Duodenal mucosa (tissue), 2 donors: ENCODE measurements at regions not wholly inside any gene's neighbourhood (a gene's known extent, or its start where the extent isn't known, plus 50 kb on each side); places are given as distances from the start of the nearest gene placed in this dataset.
"Not testable (repeated sequence)": the region's sequence is repeated elsewhere in the genome, so short reads cannot be mapped to it uniquely, and the experiment has no call there.

Experiments used
- H3K27ac ChIP-seq: one replicate; pipeline ENCODE4 v1.7.0; 2013; ENCODE audit warnings: low read depth, low read length
- H3K27me3 ChIP-seq, 2 donors: one replicate each; pipeline ENCODE4 v1.7.0; 2013; ENCODE audit warnings: low read length in 2 of 2, control low read depth in 1 of 2; ENCODE audit not compliant: insufficient read depth in 2 of 2, control insufficient read depth in 1 of 2
- H3K36me3 ChIP-seq, 2 donors: one replicate each; pipeline ENCODE4 v1.7.0; 2013; ENCODE audit warnings: low read length in 2 of 2, control low read depth in 1 of 2; ENCODE audit not compliant: insufficient read depth in 2 of 2, control insufficient read depth in 1 of 2
- H3K4me1 ChIP-seq, 2 donors: one replicate each; pipeline ENCODE4 v1.7.0; 2013; ENCODE audit warnings: low read length in 2 of 2, control low read depth in 1 of 2; ENCODE audit not compliant: insufficient read depth in 2 of 2, control insufficient read depth in 1 of 2
- H3K4me3 ChIP-seq, 2 donors: one replicate each; pipeline ENCODE4 v1.7.0; 2013; ENCODE audit warnings: low read length in 2 of 2, low read depth in 1 of 2
- H3K9ac ChIP-seq, 2 donors: one replicate each; pipeline ENCODE4 v1.7.0; 2013; ENCODE audit warnings: low read length in 2 of 2, low read depth in 1 of 2
- H3K9me3 ChIP-seq, 2 donors: one replicate each; pipeline ENCODE4 v1.7.0; 2013; ENCODE audit warnings: low read length in 2 of 2, control low read depth in 1 of 2; ENCODE audit not compliant: control insufficient read depth in 1 of 2

DNA sequence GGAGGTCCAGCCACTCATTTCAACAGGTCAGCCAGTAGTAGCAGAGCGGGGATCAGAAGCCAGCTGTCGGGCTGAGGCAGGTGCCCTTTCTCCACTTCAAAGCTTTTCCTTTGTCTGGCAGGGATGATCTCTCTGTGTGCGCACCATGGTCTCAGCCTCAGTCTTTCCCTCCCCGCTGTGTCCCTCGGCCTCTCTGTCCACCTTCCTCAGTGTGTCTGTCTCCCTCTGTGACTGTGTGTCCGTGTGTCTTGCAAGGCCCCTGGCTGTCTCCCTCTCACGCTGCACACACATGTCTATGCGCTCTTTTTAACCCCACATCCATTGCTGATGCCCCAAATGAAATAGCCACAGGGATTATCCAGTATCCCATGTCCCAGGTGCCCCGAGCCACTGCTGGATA lies 134.0 kb upstream of the ZNF469 start:
- not testable (repeated sequence) for H3K27me3 ChIP-seq, H3K9me3 ChIP-seq, H3K9ac ChIP-seq, H3K27ac ChIP-seq, H3K4me3 ChIP-seq, H3K4me1 ChIP-seq, H3K36me3 ChIP-seq

DNA sequence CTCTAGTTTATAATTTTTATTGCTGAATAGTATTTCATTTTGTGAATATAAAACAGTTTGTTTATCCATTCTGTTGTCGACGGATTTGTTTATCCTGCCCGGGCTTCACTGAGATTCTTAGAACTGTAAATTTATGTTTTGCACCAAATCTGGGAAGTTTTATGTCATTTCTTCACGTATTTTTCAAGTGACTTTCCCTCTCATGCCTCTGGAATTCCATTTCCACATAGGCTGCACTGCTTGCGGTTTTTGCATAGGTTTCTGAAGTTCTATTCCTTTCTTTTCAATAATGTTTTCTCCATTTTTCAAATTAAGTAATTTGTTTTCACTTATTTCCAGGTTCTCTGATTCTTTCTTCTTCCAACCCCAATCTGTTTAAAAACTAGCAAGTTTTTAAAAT lies 132.4 kb upstream of the ZNF469 start:
- H3K4me3 ChIP-seq, H3K4me1 ChIP-seq, H3K36me3 ChIP-seq, H3K27me3 ChIP-seq, H3K9me3 ChIP-seq, H3K9ac ChIP-seq, H3K27ac ChIP-seq: not testable (repeated sequence)

DNA sequence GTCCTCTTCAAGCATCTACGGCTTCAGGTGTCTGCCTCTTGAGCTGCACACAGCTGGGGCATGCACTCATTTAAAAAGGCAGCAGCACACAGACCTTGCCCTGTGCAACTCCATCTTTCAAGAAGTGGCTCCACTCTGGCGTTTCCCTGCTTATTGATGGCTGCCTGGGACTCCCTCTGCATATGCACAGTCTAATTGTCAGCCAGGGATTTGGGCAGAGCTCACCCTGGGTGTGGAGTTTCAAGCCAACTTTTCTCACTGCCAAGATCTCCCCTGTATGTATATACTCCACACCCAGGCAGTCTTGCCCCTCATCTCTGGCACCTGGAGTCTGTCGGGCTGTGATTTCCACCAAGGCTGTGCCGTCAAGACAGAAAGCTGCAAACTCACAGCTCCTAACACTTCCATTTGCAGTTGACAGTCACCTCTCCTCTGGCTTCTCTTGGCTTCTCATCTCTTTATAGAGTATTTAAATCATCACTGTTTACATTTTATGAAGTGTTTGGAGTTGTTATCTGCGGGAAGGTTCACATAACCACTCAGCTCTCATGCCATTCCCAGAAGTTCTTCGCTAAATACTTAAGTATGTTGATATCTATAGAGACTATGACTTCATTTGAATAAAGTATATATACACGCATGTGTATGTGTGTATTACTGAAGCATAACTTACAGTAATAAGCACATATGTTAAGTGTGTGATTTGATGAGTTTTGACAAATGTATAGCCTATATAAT lies 130.5 kb upstream of the ZNF469 start:
- H3K36me3 ChIP-seq, H3K27ac ChIP-seq, H3K4me3 ChIP-seq, H3K9ac ChIP-seq, H3K4me1 ChIP-seq, H3K27me3 ChIP-seq, H3K9me3 ChIP-seq: not testable (repeated sequence)

DNA sequence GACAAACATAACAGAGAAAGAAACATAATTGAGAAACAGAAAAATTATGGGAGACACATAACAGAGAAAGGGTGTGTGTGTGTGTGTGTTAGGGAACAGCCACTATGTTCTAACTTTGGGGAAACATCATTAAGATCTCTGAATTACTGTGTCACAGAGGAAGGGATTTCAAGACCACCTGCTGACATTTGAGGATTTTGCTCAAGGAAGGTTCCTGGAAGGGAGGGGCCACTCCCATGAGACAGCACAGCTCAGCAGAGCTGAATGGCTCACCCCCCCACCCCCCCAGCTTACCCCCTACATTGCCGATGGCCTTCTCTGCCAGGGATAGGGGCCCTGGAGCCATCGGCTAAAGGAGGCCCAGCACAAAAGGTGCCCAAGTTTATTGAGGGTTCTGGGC lies 124.6 kb upstream of the ZNF469 start:
- not testable (repeated sequence) for H3K27me3 ChIP-seq, H3K4me1 ChIP-seq, H3K36me3 ChIP-seq, H3K27ac ChIP-seq, H3K4me3 ChIP-seq, H3K9me3 ChIP-seq, H3K9ac ChIP-seq

DNA sequence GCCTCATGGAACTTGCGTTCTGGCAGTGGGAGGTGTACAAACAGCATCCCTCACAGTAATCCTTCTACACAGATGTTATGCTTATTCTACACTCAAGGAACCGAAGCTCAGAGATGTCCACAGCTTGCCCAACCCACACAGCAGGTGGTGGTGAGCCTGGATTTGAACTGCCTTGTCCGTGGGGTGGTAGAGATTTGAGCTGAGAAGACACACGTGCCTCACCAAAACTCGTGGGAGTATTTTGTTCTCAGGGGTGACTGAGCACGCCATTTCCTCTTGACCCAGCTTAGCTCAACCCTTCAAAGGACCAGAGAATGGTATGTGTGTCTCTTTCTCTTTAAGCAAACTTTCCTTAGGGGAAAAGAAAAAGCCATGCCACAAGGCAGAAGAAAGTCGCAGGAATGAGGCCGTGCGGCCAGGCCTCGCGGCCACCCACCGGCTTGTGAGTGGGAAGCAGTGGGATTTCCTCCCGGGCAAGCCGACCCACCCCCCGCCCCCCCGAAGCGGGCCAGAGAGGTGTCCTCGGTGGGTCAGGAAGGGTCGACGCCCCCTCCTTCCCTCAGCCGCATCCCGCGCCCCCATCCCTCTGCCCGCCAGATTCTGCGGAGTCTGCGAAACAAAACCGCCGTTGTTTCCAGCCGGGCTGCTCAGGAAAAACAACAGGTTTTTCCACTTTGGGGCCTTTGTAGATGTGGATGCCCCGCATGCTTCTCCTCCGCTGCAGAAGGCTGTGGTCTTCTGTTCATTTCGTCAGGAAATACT lies 123.8 kb upstream of the ZNF469 start:
- H3K36me3 ChIP-seq, H3K27ac ChIP-seq, H3K4me1 ChIP-seq, H3K4me3 ChIP-seq, H3K9ac ChIP-seq, H3K27me3 ChIP-seq, H3K9me3 ChIP-seq: not testable (repeated sequence)

DNA sequence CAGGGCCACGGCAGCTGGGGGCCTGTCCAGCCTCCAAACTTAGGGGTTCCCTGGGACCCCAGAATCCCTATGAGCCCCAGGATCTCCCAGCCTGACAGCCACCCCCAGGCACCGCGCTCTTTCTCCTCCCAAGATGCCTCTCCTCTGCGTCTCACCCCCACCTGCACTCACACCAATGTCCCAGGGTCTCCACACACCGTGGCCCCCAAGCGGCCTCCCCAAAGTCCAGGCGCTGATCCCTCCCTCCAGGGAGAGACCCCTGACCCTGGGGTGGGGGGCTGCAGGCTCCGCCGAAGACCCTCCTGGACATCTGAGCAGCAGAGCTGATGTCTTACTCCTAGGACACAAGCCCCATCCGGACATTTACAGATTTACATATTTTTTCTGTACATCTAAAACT lies 123.2 kb upstream of the ZNF469 start:
- H3K4me3 ChIP-seq, H3K36me3 ChIP-seq, H3K27ac ChIP-seq, H3K9me3 ChIP-seq, H3K9ac ChIP-seq, H3K27me3 ChIP-seq, H3K4me1 ChIP-seq: not testable (repeated sequence)

DNA sequence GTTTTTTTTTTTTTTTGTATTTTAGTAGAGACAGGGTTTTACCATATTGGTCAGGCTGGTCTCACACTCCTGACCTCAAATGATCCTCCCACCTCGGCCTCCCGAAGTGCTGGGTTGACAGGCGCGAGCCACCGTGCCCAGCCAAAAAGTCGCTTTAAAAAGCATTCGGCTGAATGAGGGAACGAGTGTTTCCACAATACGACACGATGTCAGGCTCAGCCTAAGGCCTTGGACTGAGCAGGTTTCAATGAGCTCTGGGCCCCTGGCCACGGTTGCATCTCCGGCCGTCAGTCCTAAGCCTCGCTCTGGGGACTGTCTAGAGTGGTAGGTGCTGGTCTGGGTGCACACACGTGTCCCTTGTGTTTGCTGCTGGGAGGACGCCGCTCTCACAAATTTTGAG lies 122.6 kb upstream of the ZNF469 start:
- not testable (repeated sequence) for H3K4me3 ChIP-seq, H3K36me3 ChIP-seq, H3K4me1 ChIP-seq, H3K27ac ChIP-seq, H3K9ac ChIP-seq, H3K27me3 ChIP-seq, H3K9me3 ChIP-seq

DNA sequence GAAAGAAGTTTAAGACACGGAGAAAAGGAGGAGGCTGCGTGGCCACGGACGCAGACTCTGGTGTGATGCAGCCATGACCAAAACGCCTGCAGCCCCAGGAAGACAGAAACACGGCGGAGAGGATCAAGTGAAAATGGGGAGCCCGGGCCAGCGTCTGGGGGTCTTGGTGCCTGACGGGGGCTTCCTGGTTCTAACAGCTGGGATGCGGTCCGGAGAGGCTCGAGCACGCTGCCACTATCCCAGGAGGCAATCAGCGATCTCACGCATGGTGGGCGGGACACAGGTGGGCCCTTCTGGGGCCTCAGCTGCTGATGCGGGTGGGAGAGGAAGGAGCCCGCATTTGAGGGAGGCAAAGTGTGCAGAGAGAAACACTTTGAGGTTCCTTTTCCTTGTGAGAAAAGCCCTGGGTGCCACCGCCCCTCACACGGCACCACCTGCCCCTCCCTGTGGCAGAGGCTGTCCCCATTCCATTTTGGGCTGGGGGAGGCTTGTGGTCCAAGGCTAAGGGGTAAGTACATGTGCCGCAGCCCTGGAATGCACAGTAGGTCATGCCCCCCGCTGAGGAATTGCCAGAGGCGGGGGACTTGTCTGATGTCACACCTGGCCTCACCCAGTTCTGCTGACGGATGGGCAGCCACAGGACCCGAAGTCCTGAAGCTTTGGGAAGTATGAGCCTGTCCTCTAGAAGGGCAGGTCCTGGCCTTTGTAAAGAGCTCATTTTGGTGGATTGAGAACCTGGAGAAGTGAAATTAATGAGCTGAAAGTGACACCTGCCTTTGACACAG lies 121.7 kb upstream of the ZNF469 start:
- H3K4me1 ChIP-seq: peaks cover 4 to 11% of the 10 kb centered on the region in 2 donors

DNA sequence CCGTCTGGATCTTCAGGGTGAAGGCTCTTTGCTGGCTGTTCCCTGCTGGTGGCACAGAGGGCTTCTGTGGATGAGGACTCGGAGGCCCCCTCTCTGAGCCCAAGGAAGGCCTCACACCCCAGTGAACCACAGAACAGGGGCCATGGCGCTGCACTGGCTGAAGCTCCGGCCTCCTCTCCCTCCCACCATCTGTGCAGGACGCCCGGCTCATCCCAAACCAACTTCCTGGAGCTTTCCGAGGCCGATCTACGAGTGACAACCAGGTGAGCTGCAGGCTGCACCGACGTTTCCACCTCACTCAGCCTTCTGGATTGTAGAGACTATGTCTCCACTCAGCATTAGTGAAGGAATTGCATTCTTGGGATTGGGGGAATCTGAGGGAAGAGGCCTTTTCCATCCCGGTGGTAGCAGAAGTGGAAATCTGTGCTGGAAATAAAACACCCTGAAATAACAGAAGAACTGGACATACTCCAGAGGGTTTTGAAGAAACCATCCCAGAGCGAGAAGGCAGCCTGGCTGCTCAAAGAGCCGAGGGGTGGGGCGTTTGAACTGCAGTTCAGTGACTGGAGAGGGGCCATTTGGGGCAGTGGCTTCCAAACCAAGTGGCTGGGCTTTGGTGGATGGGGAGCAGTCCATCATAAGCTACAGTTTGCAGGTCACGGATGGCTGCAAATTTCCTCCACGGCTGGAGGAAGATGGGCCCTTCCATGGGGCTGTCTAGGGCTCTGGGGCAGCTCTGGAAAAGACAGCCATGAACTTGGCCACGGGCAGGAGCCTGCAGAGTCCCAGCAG lies 120.7 kb upstream of the ZNF469 start:
- H3K27ac ChIP-seq, H3K9me3 ChIP-seq, H3K4me3 ChIP-seq, H3K9ac ChIP-seq, H3K27me3 ChIP-seq, H3K36me3 ChIP-seq: not testable (repeated sequence)
- H3K4me1 ChIP-seq: peaks cover 4 to 11% of the 10 kb centered on the region in 2 donors

More for the DNA sequence above, 121.7 kb upstream of the ZNF469 start:
- not testable (repeated sequence) for H3K27me3 ChIP-seq, H3K36me3 ChIP-seq, H3K9me3 ChIP-seq, H3K4me3 ChIP-seq, H3K27ac ChIP-seq, H3K9ac ChIP-seq
